ENCODE measurements at regions not wholly inside any gene's neighbourhood (a gene's known extent, or its start where the extent isn't known, plus 50 kb on each side); places are given as distances from the start of the nearest gene placed in this dataset.

DNA sequence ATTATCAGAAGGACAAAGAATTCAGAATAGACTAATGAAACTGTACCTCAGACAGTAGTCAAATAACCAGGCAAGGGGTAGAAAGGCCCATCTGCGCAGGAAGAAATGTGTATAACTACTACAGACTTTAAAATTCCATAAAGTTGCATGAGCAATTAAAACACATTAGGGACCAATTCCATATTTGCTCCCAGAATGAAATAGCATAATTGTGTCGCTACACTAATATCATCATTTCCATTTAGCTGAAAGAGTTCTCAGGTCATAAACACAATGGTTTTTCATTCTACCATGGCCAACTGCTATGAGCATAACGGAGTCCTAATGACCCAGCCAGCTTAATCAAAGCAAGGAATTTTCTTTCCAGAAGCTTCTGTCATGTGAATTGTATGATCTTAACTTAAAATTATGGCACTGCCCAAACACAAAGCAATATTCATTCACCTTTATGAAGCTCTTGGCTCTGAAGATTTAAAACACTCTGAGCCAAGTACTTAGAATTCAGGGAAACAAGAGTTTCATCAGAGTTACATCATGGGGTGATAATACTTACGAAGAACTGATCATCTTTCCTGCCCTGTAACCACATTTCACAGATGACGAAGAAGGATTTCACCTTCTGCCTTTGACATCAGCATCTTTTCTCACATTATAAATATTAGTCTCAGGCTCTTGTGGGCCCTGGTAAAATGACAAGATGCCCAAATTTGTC, 98.1 kb upstream of the DOCK1 start:
- Mint-ChIP-seq H3K36me3 (ENCODE audit: low read depth) (no peaks in the 10 kb centered on the region), H3K4me1 (ENCODE audit: low read depth) (no peaks in the 10 kb centered on the region), H3K9me3 (peaks cover 12% of the 10 kb centered on the region), H3K4me3 (no peak overlapping the region), H3K27ac (no peak overlapping the region), H3K27me3 (no peaks in the 10 kb centered on the region)
- intact Hi-C loops (cut with micrococcal nuclease) = no loop called here

DNA sequence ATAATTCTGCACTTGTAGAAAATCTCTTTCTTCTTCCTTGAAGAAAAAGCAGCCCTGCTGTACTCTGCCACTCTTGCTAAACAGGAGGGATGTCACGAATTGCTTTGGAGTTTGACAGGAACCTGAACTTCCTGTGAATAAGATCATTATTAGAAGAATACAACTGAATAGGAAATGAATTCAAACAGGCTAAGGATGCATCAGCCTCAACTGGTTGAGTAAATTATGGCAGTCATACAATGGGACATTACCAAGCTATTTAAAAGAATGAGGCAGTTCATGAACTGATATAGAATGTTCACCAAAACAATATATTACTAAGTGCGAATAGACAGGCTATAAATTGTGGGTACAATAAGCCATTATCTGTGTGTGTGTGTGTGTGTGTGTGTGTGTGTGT, 97.1 kb upstream of the DOCK1 start:
- Mint-ChIP-seq H3K4me3 (no peak overlapping the region), H3K4me1 (ENCODE audit: low read depth) (no peaks in the 10 kb centered on the region), H3K27ac (no peak overlapping the region), H3K36me3 (ENCODE audit: low read depth) (no peaks in the 10 kb centered on the region), H3K27me3 (no peaks in the 10 kb centered on the region), H3K9me3 (peaks cover 12% of the 10 kb centered on the region)
- intact Hi-C loops (cut with micrococcal nuclease) = no loop called here

DNA sequence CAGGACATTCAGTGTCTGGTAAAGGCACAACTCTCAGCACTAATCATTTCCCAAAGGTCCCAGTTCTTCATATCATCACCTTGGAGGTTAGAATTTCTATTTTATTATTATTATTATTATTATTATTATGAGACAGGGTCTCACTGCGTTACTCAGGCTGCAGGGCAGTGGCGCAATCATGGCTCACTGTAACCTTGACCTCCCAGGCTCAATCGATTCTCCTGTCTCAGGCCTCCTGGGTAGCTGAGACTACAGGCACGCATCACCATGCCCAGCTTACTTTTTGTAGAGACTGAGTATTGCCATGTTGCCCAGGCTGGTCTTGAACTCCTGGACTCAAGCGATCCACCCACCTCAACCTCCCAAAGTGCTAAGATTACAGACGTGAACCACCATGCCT, 91.8 kb upstream of the DOCK1 start:
- no peaks in the 10 kb centered on the region for H3K27me3 Mint-ChIP-seq
- H3K4me3 Mint-ChIP-seq = no peak overlapping the region
- peaks cover 12% of the 10 kb centered on the region for H3K9me3 Mint-ChIP-seq
- intact Hi-C loops (cut with micrococcal nuclease) = no loop called here
- H3K27ac Mint-ChIP-seq = no peak overlapping the region
- H3K4me1 Mint-ChIP-seq (ENCODE audit: low read depth) = no peaks in the 10 kb centered on the region
- no peaks in the 10 kb centered on the region for H3K36me3 Mint-ChIP-seq (ENCODE audit: low read depth)

DNA sequence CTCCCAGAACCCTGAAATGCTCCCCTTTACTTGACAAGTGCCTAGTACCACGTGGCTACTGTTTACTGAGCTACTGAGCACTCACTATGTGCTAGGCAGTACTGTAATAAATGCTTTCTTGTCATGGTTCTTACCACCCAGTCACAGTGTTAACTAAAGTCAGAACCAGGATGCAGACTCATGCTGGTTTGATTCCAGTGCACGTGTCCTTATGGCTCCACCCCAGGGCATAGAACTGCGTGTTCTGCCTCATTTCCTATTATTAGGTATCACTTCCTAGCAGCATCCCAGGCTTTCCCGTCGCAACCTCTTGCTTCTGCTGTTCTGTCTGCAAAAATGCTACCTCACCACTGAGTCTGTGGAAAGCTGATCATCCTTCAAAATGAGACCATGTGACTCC, 71.7 kb upstream of the DOCK1 start:
- Mint-ChIP-seq H3K4me1 (ENCODE audit: low read depth) (no peaks in the 10 kb centered on the region), H3K36me3 (ENCODE audit: low read depth) (no peaks in the 10 kb centered on the region), H3K27ac (no peak overlapping the region), H3K27me3 (no peaks in the 10 kb centered on the region), H3K4me3 (no peak overlapping the region), H3K9me3 (peaks cover 10% of the 10 kb centered on the region)
- intact Hi-C loops (cut with micrococcal nuclease) = no loop called here

DNA sequence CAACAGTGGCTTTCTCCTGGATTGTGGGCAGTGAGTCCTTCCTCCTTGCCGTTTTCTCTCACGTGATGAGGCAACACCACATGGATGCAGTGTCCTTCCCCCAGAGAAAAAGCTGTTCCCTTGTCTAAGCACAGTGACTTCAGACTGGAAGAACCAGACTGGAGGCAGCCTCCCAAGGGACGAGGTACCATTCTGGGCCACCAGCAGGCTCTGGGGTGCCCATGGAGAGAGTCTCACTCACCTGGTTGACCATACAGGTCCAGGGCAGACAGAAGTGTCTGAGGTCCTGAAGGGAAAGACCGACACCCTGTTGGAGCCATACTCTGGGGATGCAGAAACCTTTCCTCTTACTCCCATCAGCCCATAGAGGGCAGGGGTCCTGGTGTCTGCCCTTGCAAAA, 69.2 kb upstream of the DOCK1 start:
- intact Hi-C loops (cut with micrococcal nuclease) = no loop called here
- Mint-ChIP-seq H3K4me1 (ENCODE audit: low read depth) (no peaks in the 10 kb centered on the region), H3K27ac (no peak overlapping the region), H3K4me3 (no peak overlapping the region), H3K36me3 (ENCODE audit: low read depth) (no peaks in the 10 kb centered on the region), H3K9me3 (no peaks in the 10 kb centered on the region), H3K27me3 (no peaks in the 10 kb centered on the region)

DNA sequence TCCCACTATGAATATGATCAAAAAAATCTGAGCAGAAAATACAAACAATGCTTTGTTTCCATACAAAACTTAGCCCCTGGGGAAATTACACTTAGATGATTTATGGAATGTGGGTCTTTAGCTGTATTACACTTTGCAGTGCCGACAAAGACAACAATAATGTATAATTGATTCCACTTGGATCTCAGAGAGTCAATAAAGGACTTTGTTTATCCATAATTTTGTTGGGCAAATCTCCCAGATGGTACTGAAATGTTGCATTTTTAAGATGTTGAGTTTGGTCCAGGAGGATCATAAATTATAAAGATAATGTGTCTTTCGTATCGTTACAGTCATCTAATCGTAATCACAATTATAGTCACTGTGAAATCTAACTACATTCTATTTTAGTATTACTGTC, 66.9 kb upstream of the DOCK1 start:
- Mint-ChIP-seq H3K4me1 (ENCODE audit: low read depth) (no peaks in the 10 kb centered on the region), H3K27me3 (no peaks in the 10 kb centered on the region), H3K4me3 (no peak overlapping the region), H3K27ac (no peak overlapping the region), H3K9me3 (no peaks in the 10 kb centered on the region), H3K36me3 (ENCODE audit: low read depth) (no peaks in the 10 kb centered on the region)
- intact Hi-C loops (cut with micrococcal nuclease) = no loop called here

DNA sequence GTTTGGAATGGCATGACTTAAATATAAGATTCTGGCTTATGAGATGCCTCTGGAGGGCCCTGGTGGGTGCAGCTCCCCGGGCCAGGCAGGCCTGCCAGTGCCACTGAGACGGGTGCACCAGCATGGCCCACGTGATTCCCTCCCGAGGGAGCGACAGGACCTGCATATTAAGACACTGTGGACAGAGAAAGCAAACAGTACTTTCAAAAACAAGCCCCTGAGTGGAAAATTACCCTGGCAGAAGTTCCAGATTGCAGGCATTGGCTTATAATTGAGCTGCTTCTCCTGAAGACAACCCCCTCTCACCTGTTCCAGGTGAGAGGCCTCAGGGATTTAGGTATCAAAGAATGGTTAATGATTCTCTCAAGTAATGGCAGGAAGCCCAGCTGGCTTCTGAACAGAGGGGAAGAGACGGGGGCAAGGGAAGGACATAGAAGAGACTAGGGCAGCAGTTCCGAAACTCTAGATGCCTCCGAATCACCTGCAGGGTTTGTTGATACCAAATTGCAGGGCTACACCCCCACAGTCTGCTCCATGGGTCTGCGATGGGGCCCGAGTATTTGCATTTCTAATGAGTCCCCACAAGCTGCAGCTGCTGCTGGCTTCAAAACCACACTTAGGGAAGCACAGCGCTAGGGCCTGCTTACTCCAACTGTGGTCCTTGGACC, 66.0 kb upstream of the DOCK1 start:
- Mint-ChIP-seq H3K4me3 (no peak overlapping the region), H3K9me3 (no peaks in the 10 kb centered on the region), H3K27ac (no peak overlapping the region), H3K36me3 (ENCODE audit: low read depth) (no peaks in the 10 kb centered on the region), H3K27me3 (no peaks in the 10 kb centered on the region), H3K4me1 (ENCODE audit: low read depth) (no peaks in the 10 kb centered on the region)
- intact Hi-C loops (cut with micrococcal nuclease) = no loop called here

DNA sequence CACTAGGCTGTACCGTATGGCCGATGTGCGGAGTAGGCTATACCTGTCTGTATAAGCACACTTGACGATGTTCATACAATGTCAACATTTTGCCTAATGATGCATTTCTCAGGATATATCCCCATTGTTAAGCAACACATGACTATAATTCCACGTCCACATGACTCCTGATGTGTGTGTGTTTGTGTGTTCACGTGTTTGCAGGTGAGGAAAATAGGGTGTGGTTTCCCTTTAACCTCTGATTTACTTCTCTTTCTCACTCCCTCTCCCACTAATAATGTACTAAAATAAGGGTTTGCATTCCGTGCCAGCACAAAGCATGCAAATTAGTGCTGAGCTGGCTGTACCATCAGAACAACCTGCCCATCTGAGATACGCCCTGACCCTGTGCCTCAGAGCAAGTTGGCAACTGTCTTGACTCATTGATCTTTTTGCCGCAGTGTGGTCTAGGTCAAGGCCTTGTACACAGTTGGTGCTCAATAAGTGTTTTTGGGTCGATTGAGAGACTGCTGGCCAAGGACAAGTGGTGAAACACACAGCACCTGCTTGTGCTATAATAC, 64.6 kb upstream of the DOCK1 start:
- Mint-ChIP-seq H3K27ac (no peak overlapping the region), H3K9me3 (no peaks in the 10 kb centered on the region), H3K4me3 (no peak overlapping the region), H3K27me3 (no peaks in the 10 kb centered on the region), H3K36me3 (ENCODE audit: low read depth) (no peaks in the 10 kb centered on the region), H3K4me1 (ENCODE audit: low read depth) (no peaks in the 10 kb centered on the region)
- intact Hi-C loops (cut with micrococcal nuclease) = no loop called here

DNA sequence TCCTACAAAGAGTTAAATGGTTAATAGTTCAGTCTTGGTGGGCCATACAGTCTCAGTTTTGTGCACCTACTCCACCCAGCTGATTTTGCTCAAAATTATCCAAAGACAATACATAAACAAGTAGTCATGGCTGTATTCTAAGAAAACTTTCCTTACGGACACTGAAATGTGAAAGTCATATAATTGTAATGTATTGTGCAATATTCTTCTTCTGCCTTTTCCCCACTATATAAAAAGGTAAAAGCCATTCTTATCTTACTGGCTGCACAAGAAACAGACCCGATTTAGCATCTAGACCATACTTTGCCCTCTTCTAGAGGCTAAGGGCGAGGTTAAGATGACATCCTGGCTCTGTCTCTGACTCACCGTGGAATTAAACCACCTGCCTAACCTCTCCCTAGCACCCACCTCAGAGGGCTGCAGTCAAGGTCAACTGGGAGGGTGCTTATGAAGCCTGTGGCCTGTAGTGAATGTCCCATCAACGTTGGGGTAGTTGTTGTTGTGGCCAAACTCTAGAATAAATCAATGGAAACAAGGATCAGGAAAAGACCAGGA, 63.8 kb upstream of the DOCK1 start:
- Mint-ChIP-seq H3K27me3 (no peaks in the 10 kb centered on the region), H3K9me3 (no peaks in the 10 kb centered on the region), H3K27ac (no peak overlapping the region), H3K4me1 (ENCODE audit: low read depth) (no peaks in the 10 kb centered on the region), H3K4me3 (no peak overlapping the region), H3K36me3 (ENCODE audit: low read depth) (no peaks in the 10 kb centered on the region)
- intact Hi-C loops (cut with micrococcal nuclease) = no loop called here

DNA sequence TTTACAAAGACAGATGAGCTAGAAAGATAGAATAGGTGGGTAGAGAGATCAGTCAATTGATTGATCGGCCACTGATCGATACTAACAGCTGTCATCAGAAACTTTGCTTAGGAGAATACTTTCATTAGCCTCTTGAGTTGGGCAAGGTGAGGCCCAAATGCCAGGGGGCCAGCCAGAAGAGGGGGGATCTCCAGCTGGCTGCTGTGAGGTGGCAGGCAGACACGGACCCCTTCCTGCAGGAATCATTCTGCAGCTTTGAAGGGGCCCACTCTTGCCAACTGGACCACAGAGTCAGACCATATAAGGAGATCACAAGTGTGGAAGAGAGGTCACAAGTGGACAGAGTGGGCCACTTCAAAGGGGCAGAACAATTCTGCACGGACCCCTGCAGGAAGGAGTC, 62.9 kb upstream of the DOCK1 start:
- no peak overlapping the region for H3K27ac Mint-ChIP-seq
- no peaks in the 10 kb centered on the region for H3K36me3 Mint-ChIP-seq (ENCODE audit: low read depth)
- no peaks in the 10 kb centered on the region for H3K4me1 Mint-ChIP-seq (ENCODE audit: low read depth)
- intact Hi-C loops (cut with micrococcal nuclease) = no loop called here
- H3K4me3 Mint-ChIP-seq = no peak overlapping the region
- H3K27me3 Mint-ChIP-seq = no peaks in the 10 kb centered on the region
- H3K9me3 Mint-ChIP-seq = no peaks in the 10 kb centered on the region

DNA sequence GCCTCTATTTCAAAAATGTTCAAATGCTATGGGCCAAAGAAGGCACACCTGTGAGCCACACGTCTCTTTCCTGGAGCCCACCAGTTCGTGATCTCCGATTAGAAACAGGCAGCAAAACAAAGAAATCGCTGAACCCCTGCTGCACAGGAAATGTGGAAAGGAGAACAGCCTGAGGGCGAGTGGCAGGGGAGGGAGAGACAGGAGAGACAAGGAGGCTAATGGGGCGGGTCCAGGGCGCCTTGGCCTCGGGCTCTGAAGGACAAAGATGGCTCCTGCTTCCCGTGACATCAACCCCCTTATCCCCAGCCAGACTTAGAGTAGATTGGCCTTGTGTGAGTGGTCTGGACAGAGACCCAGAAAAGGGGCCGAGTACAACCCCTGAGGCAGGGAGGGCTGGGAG, 62.4 kb upstream of the DOCK1 start:
- Mint-ChIP-seq H3K4me3 (no peak overlapping the region), H3K4me1 (ENCODE audit: low read depth) (no peaks in the 10 kb centered on the region), H3K27ac (no peak overlapping the region), H3K36me3 (ENCODE audit: low read depth) (no peaks in the 10 kb centered on the region), H3K27me3 (no peaks in the 10 kb centered on the region), H3K9me3 (no peaks in the 10 kb centered on the region)
- intact Hi-C loops (cut with micrococcal nuclease) = no loop called here

DNA sequence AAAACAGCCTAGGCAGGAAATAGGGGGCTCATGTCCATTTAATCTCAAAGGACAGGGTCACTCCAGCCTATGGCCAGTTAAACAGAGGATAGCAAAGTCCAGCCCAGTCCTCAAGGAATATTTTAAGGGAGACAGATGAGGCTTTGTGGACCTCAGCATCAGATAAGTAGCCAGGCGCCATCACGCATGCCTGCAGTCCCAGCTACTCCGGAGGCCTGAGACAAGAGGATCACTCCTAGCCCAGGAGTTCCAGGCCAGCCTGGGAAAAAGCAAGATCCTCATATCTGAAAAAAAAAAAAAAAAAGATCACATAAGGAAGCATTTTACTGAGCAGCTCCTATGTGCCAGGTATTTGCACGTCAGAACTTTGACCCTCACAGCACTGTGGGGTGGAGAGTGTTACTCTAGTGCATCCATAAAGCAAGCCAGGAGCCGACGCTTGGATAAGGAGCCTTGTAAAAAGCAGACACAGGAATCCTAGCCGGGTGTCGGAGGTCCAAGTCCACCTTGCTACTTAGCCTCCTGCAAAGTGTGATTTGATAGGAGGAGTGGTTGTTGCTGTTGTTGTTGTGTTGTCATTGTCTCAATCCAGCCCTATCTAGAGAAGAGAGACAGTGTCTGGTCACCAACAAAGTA, 61.8 kb upstream of the DOCK1 start:
- no peaks in the 10 kb centered on the region for H3K27me3 Mint-ChIP-seq
- intact Hi-C loops (cut with micrococcal nuclease) = no loop called here
- H3K9me3 Mint-ChIP-seq = no peaks in the 10 kb centered on the region
- H3K36me3 Mint-ChIP-seq (ENCODE audit: low read depth) = no peaks in the 10 kb centered on the region
- no peaks in the 10 kb centered on the region for H3K4me1 Mint-ChIP-seq (ENCODE audit: low read depth)
- H3K27ac Mint-ChIP-seq = no peak overlapping the region
- H3K4me3 Mint-ChIP-seq = no peak overlapping the region

DNA sequence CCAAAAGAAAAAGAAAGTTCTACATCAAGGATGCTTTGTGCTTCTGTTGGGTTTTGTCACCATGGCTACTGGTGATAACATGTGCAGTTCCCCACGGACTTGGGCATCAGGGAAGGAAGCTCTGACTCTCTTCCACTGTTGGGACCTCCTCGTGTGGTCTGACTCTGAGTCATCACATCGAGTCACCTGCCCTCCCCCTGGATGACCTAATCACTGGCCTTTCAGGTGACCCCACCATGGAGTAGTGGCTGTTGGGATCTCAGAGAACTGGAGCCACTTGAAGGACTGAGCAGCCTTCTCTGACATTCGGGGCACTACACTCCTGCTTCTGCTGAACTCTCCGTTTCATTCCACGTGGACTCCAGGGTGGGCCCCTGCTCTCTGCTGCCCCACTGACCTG, 60.8 kb upstream of the DOCK1 start:
- no peaks in the 10 kb centered on the region for H3K36me3 Mint-ChIP-seq (ENCODE audit: low read depth)
- no peak overlapping the region for H3K4me3 Mint-ChIP-seq
- H3K4me1 Mint-ChIP-seq (ENCODE audit: low read depth) = no peaks in the 10 kb centered on the region
- no peaks in the 10 kb centered on the region for H3K27me3 Mint-ChIP-seq
- no peak overlapping the region for H3K27ac Mint-ChIP-seq
- intact Hi-C loops (cut with micrococcal nuclease) = no loop called here
- H3K9me3 Mint-ChIP-seq = no peaks in the 10 kb centered on the region

DNA sequence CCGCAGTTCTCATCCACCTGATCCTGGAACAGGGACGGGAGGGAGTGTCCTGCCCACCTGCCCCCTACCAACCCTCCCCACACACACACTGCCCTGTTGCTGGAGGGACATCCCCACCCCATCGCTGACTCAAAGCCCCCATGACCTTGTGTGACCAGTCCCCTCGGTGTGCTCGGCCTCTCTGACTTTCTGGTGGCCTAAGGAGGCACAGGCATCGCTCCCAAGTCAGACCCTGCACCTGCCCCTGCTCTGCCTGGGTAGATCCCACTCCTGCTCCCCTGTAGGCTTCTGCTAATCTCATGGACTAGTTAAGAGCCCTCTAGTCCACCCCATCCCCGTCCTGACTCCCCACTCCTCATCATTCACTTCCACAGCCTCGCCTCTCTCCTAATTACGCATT, 58.8 kb upstream of the DOCK1 start:
- H3K27me3 Mint-ChIP-seq = no peaks in the 10 kb centered on the region
- H3K27ac Mint-ChIP-seq = no peak overlapping the region
- no peaks in the 10 kb centered on the region for H3K36me3 Mint-ChIP-seq (ENCODE audit: low read depth)
- H3K4me1 Mint-ChIP-seq (ENCODE audit: low read depth) = no peaks in the 10 kb centered on the region
- no peaks in the 10 kb centered on the region for H3K9me3 Mint-ChIP-seq
- no peak overlapping the region for H3K4me3 Mint-ChIP-seq
- intact Hi-C loops (cut with micrococcal nuclease) = no loop called here
